ACC112 (cell line): ENCODE measurements at regions not wholly inside any gene's neighbourhood (a gene's known extent, or its start where the extent isn't known, plus 50 kb on each side); places are given as distances from the start of the nearest gene placed in this dataset.

ENCODE experiments used
- H2AFZ ChIP-seq: fragments of 200-600 bp; sonication (generic); one replicate; pipeline ENCODE4 v1.6.0; 2017; ENCODE audit warnings: antibody characterized with exemption, low read length; ENCODE audit not compliant: unreplicated experiment
- H3K27ac ChIP-seq: fragments of 200-600 bp; sonication (generic); 2 replicates; pipeline ENCODE4 v1.5.1; 2014; ENCODE audit warnings: low read depth, mild to moderate bottlenecking, antibody characterized with exemption, low read length, moderate library complexity
- H3K27me3 ChIP-seq: fragments of 200-600 bp; sonication (generic); 2 replicates; pipeline ENCODE4 v1.6.1; 2014; ENCODE audit warnings: mild to moderate bottlenecking, antibody characterized with exemption, low read length, moderate library complexity, mixed read lengths; ENCODE audit not compliant: insufficient read depth
- H3K36me3 ChIP-seq: fragments of 200-600 bp; sonication (generic); 2 replicates; pipeline ENCODE4 v1.6.1; 2016; ENCODE audit warnings: mild to moderate bottlenecking, antibody characterized with exemption, low read length, moderate library complexity, mixed read lengths; ENCODE audit not compliant: insufficient read depth
- H3K4me1 ChIP-seq: fragments of 200-600 bp; sonication (generic); one replicate; pipeline ENCODE4 v1.6.1; 2016; ENCODE audit warnings: low read length, mixed read lengths; ENCODE audit not compliant: insufficient read depth, unreplicated experiment, control insufficient read depth
- H3K4me3 ChIP-seq: fragments of 200-600 bp; sonication (generic); 2 replicates; pipeline ENCODE4 v1.5.1; 2014; ENCODE audit warnings: mild to moderate bottlenecking, low read depth, low read length
- H3K79me2 ChIP-seq: fragments of 200-600 bp; sonication (generic); one replicate; pipeline ENCODE4 v1.6.0; 2016; ENCODE audit warnings: low read length; ENCODE audit not compliant: control insufficient read depth, unreplicated experiment, insufficient read depth

- Histone ChIP-seq H2AFZ (peak overlapping the region; percentile 18), H3K79me2 (no peaks in the 10 kb centered on the region), H3K36me3 (no peaks in the 10 kb centered on the region), H3K27ac (no peak overlapping the region), H3K4me1 (peaks cover 3% of the 10 kb centered on the region), H3K27me3 (no peaks in the 10 kb centered on the region), H3K4me3 (no peak overlapping the region)
Observed at GRCh38 chr18:29962579-29962978, 1080.0 kb downstream of the DSC3 start.

- Histone ChIP-seq H3K4me3 (no peak overlapping the region), H3K27me3 (no peaks in the 10 kb centered on the region), H3K4me1 (peaks cover 7% of the 10 kb centered on the region), H2AFZ (no peak overlapping the region), H3K36me3 (no peaks in the 10 kb centered on the region), H3K27ac (no peak overlapping the region), H3K79me2 (no peaks in the 10 kb centered on the region)
Observed at GRCh38 chr18:29960539-29960938, 1082.0 kb downstream of the DSC3 start.

GRCh38 chr18:29930231-29930630 lies 1112.3 kb downstream of the DSC3 start:
- H3K79me2 ChIP-seq: no peaks in the 10 kb centered on the region
- H3K27me3 ChIP-seq: no peaks in the 10 kb centered on the region
- no peaks in the 10 kb centered on the region for H3K4me1 ChIP-seq
- H2AFZ ChIP-seq: no peak overlapping the region
- H3K27ac ChIP-seq: no peak overlapping the region
- H3K36me3 ChIP-seq: no peaks in the 10 kb centered on the region
- H3K4me3 ChIP-seq: no peak overlapping the region

GRCh38 chr18:29928081-29928480 lies 1114.5 kb downstream of the DSC3 start:
- Histone ChIP-seq H3K79me2 (no peaks in the 10 kb centered on the region), H3K36me3 (no peaks in the 10 kb centered on the region), H3K4me3 (no peak overlapping the region), H3K27ac (no peak overlapping the region), H3K4me1 (no peaks in the 10 kb centered on the region), H3K27me3 (no peaks in the 10 kb centered on the region), H2AFZ (no peak overlapping the region)

- H3K4me1 ChIP-seq: no peaks in the 10 kb centered on the region
- no peak overlapping the region for H3K27ac ChIP-seq
- H3K79me2 ChIP-seq: no peaks in the 10 kb centered on the region
- no peak overlapping the region for H2AFZ ChIP-seq
- H3K4me3 ChIP-seq: no peak overlapping the region
- H3K36me3 ChIP-seq: no peaks in the 10 kb centered on the region
- H3K27me3 ChIP-seq: no peaks in the 10 kb centered on the region
Observed at GRCh38 chr18:29925566-29925965, 1117.0 kb downstream of the DSC3 start.

GRCh38 chr18:29912351-29912750 lies 1130.2 kb downstream of the DSC3 start:
- H3K4me3 ChIP-seq: no peak overlapping the region
- H3K79me2 ChIP-seq: no peaks in the 10 kb centered on the region
- no peaks in the 10 kb centered on the region for H3K27me3 ChIP-seq
- H3K27ac ChIP-seq: no peak overlapping the region
- H3K36me3 ChIP-seq: no peaks in the 10 kb centered on the region
- no peaks in the 10 kb centered on the region for H3K4me1 ChIP-seq
- no peak overlapping the region for H2AFZ ChIP-seq

- no peaks in the 10 kb centered on the region for H3K79me2 ChIP-seq
- H3K27ac ChIP-seq: no peak overlapping the region
- H3K36me3 ChIP-seq: no peaks in the 10 kb centered on the region
- H3K27me3 ChIP-seq: no peaks in the 10 kb centered on the region
- H3K4me1 ChIP-seq: no peaks in the 10 kb centered on the region
- no peak overlapping the region for H2AFZ ChIP-seq
- no peak overlapping the region for H3K4me3 ChIP-seq
Observed at GRCh38 chr18:29892960-29893558, 1149.5 kb downstream of the DSC3 start.

GRCh38 chr18:29883114-29883513 lies 1159.4 kb downstream of the DSC3 start:
- H3K27me3 ChIP-seq: no peaks in the 10 kb centered on the region
- no peaks in the 10 kb centered on the region for H3K79me2 ChIP-seq
- no peaks in the 10 kb centered on the region for H3K4me1 ChIP-seq
- H2AFZ ChIP-seq: no peak overlapping the region
- H3K36me3 ChIP-seq: no peaks in the 10 kb centered on the region
- no peak overlapping the region for H3K4me3 ChIP-seq
- no peak overlapping the region for H3K27ac ChIP-seq

GRCh38 chr18:29882620-29883019 lies 1159.9 kb downstream of the DSC3 start:
- Histone ChIP-seq H2AFZ (no peak overlapping the region), H3K4me3 (no peak overlapping the region), H3K4me1 (no peaks in the 10 kb centered on the region), H3K27me3 (no peaks in the 10 kb centered on the region), H3K27ac (no peak overlapping the region), H3K36me3 (no peaks in the 10 kb centered on the region), H3K79me2 (no peaks in the 10 kb centered on the region)

- H3K27ac ChIP-seq: no peak overlapping the region
- no peaks in the 10 kb centered on the region for H3K27me3 ChIP-seq
- H3K79me2 ChIP-seq: no peaks in the 10 kb centered on the region
- no peak overlapping the region for H3K4me3 ChIP-seq
- H2AFZ ChIP-seq: no peak overlapping the region
- H3K4me1 ChIP-seq: no peaks in the 10 kb centered on the region
- H3K36me3 ChIP-seq: no peaks in the 10 kb centered on the region
Observed at GRCh38 chr18:29879763-29880162, 1162.8 kb downstream of the DSC3 start.

- H3K79me2 ChIP-seq: no peaks in the 10 kb centered on the region
- H3K4me1 ChIP-seq: no peaks in the 10 kb centered on the region
- no peak overlapping the region for H3K4me3 ChIP-seq
- H2AFZ ChIP-seq: no peak overlapping the region
- H3K36me3 ChIP-seq: no peaks in the 10 kb centered on the region
- H3K27ac ChIP-seq: no peak overlapping the region
- H3K27me3 ChIP-seq: no peaks in the 10 kb centered on the region
Observed at GRCh38 chr18:29874519-29875098, 1167.9 kb downstream of the DSC3 start.
